ENCODE measurements at regions not wholly inside any gene's neighbourhood (a gene's known extent, or its start where the extent isn't known, plus 50 kb on each side); places are given as distances from the start of the nearest gene placed in this dataset.

DNA sequence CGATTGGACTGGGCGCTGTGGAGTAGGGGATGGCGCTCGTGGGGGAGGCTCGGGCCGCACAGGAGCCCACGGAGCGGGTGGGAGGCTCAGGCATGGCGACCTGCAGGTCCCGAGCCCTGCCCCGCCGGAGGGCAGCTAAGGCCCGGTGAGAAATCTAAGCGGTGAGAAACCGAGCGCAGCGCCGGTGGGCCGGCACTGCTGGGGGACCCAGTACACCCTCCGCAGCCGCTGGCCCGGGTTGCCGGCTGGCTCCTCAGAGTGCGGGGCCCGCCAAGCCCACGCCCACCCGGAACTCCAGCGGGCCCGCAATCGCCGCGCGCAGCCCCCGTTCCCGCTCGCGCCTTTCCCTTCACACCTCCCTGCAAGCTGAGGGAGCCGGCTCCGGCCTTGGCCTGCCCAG is 59.7 kb upstream of the MYLIP start:
- Histone ChIP-seq H2AFZ (ENCODE audit: low read depth, low read length, poor library complexity, severe bottlenecking) (no peak overlapping the region), H3K9me3 (ENCODE audit: control insufficient read depth in 1 of 2, insufficient read depth in 1 of 2, low read depth in 1 of 2, low read length in 2 of 2) (no peaks in the 10 kb centered on the region), H4K20me1 (ENCODE audit: insufficient read depth) (no peaks in the 10 kb centered on the region), H3K36me3 (ENCODE audit: control insufficient read depth in 1 of 2, insufficient read depth in 2 of 2, low read length in 2 of 2) (no peaks in the 10 kb centered on the region), H3K4me2 (ENCODE audit: low read length) (no peak overlapping the region), H3K79me2 (ENCODE audit: insufficient read depth, low read length) (no peaks in the 10 kb centered on the region), H3K4me3 (replicated peaks in 1 of 2; ENCODE audit: low read depth in 1 of 2, low read length in 2 of 2) (no peak overlapping the region), H3K27me3 (ENCODE audit: insufficient read depth, low read length) (no peaks in the 10 kb centered on the region), H3K4me1 (ENCODE audit: control insufficient read depth in 1 of 2, insufficient read depth in 2 of 2, low read length in 2 of 2) (no peaks in the 10 kb centered on the region), H3K27ac (ENCODE audit: low read depth, low read length) (no peak overlapping the region), H3K9ac (ENCODE audit: low read length) (no peak overlapping the region), H3K9me2 (ENCODE audit: insufficient read depth) (no peaks in the 10 kb centered on the region)
- no peak for DNase-seq (ENCODE audit: low read depth, low spot score)
- intact Hi-C loops (cut with micrococcal nuclease) = no loop called here
- POLR2A ChIA-PET = no interaction called here
- no peak for ATAC-seq
- RAD21 ChIA-PET (ENCODE audit: low non-redundant PET in 1 of 2, low total read pairs in 2 of 2, uncharacterized antibody in 2 of 2, unreplicated experiment in 2 of 2) = no interaction called here
- BruUV-seq (replicated peaks) = no TSS peak
- TF ChIP-seq CTCF (IDR thresholded peaks at IDR 0.05 in 2 of 3, conservative IDR thresholded peaks at IDR 0.05 in 1 of 3; ENCODE audit: borderline replicate concordance in 1 of 3, insufficient read depth in 1 of 3, low read depth in 2 of 3, low read length in 2 of 3) (no peak), REST (IDR thresholded peaks at IDR 0.05; ENCODE audit: low read depth) (no peak), MAX (IDR thresholded peaks at IDR 0.05) (no peak), YY1 (IDR thresholded peaks at IDR 0.05; ENCODE audit: extremely low read depth, insufficient replicate concordance, low read depth, low read length) (no peak), TCF7L2 (IDR thresholded peaks at IDR 0.05; ENCODE audit: borderline replicate concordance, extremely low read depth, insufficient read depth, insufficient read length) (no peak), CBX3 (IDR thresholded peaks at IDR 0.05; ENCODE audit: low read depth) (no peak), EZH2phosphoT487 (IDR thresholded peaks at IDR 0.05; ENCODE audit: borderline replicate concordance) (no peak), SP1 (IDR thresholded peaks at IDR 0.05; ENCODE audit: low read depth) (no peak), ATF3 (IDR thresholded peaks at IDR 0.05) (no peak), CEBPB (IDR thresholded peaks at IDR 0.05; ENCODE audit: low read depth) (no peak), JUND (IDR thresholded peaks at IDR 0.05) (no peak), EZH2 (IDR thresholded peaks at IDR 0.05) (no peak), SRF (IDR thresholded peaks at IDR 0.05; ENCODE audit: low read depth) (no peak)
- TF ChIP-seq, protein P1, sequence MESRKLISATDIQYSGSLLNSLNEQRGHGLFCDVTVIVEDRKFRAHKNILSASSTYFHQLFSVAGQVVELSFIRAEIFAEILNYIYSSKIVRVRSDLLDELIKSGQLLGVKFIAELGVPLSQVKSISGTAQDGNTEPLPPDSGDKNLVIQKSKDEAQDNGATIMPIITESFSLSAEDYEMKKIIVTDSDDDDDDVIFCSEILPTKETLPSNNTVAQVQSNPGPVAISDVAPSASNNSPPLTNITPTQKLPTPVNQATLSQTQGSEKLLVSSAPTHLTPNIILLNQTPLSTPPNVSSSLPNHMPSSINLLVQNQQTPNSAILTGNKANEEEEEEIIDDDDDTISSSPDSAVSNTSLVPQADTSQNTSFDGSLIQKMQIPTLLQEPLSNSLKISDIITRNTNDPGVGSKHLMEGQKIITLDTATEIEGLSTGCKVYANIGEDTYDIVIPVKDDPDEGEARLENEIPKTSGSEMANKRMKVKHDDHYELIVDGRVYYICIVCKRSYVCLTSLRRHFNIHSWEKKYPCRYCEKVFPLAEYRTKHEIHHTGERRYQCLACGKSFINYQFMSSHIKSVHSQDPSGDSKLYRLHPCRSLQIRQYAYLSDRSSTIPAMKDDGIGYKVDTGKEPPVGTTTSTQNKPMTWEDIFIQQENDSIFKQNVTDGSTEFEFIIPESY (IDR thresholded peaks at IDR 0.05; ENCODE audit: extremely low read depth, insufficient replicate concordance, low read length) = no peak
- CTCF ChIA-PET = no interaction called here
